Activated B cell treated with CpG ODN at 0.5 μM for 24 hours (primary cell): ENCODE measurements at regions not wholly inside any gene's neighbourhood (a gene's known extent, or its start where the extent isn't known, plus 50 kb on each side); places are given as distances from the start of the nearest gene placed in this dataset.

Experiments used
- ATAC-seq: fragments of 200-7000 bp; cut with Tn5 transposase; one replicate; pipeline ENCODE4 v1.10.0; 2021; ENCODE audit warnings: low read depth, mild to moderate bottlenecking, moderate library complexity
- CTCF ChIA-PET: fragments of 350-600 bp; sonication (Branson Sonifier 250); formaldehyde crosslinking; loops from one replicate; lab custom pipeline; 2021; ENCODE audit warnings: antibody characterized with exemption; lab: Charles Lee
- POLR2A ChIA-PET: fragments of 350-600 bp; sonication (Branson Sonifier 250); formaldehyde crosslinking; loops from one replicate; lab custom pipeline; 2021; ENCODE audit warnings: antibody characterized with exemption; lab: Charles Lee
- DNase-seq: peaks from one replicate; pipeline ENCODE4 v3.0.0; 2022
- H3K27ac Mint-ChIP-seq: one replicate; pipeline ENCODE4 v1.8.0; 2020; ENCODE audit warnings: mixed read lengths
- H3K27me3 Mint-ChIP-seq: one replicate; pipeline ENCODE4 v1.8.0; 2021; ENCODE audit warnings: mixed read lengths
- H3K36me3 Mint-ChIP-seq: one replicate; pipeline ENCODE4 v1.8.0; 2021; ENCODE audit warnings: low read depth, mixed read lengths
- H3K4me1 Mint-ChIP-seq: one replicate; pipeline ENCODE4 v1.8.0; 2021; ENCODE audit warnings: mixed read lengths
- H3K4me3 Mint-ChIP-seq: one replicate; pipeline ENCODE4 v1.8.0; 2020; ENCODE audit warnings: mild to moderate bottlenecking, mixed read lengths
- H3K9me3 Mint-ChIP-seq: one replicate; pipeline ENCODE4 v1.8.0; 2020; ENCODE audit warnings: mixed read lengths
- CTCF ChIP-seq: fragments of 200-600 bp; IDR thresholded peaks from one replicate; pipeline ENCODE4 v1.8.0; 2022; ENCODE audit warnings: antibody characterized with exemption, mild to moderate bottlenecking
- intact Hi-C: fragments of 100-400 bp; cut with micrococcal nuclease; formaldehyde crosslinking; loops from one replicate; pipeline ENCODE4 v1.15.1; 2024

GRCh38 chr5:24864244-24864643 is 219.5 kb upstream of the CDH10 start:
- no peaks in the 10 kb centered on the region for H3K9me3 Mint-ChIP-seq
- no peaks in the 10 kb centered on the region for H3K36me3 Mint-ChIP-seq
- intact Hi-C loops: no loop called here
- H3K4me3 Mint-ChIP-seq: no peak overlapping the region
- no peaks in the 10 kb centered on the region for H3K27me3 Mint-ChIP-seq
- DNase-seq (no peak), ATAC-seq (no peak)
- no peaks in the 10 kb centered on the region for H3K4me1 Mint-ChIP-seq
- TF ChIP-seq CTCF: no peak
- ChIA-PET CTCF (no interaction called here), POLR2A (no interaction called here)
- no peak overlapping the region for H3K27ac Mint-ChIP-seq

- Mint-ChIP-seq H3K36me3 (no peaks in the 10 kb centered on the region), H3K4me3 (no peak overlapping the region), H3K27me3 (no peaks in the 10 kb centered on the region), H3K27ac (no peak overlapping the region), H3K4me1 (no peaks in the 10 kb centered on the region), H3K9me3 (no peaks in the 10 kb centered on the region)
- DNase-seq: no peak
- ChIA-PET CTCF (no interaction called here), POLR2A (no interaction called here)
- no peak for ATAC-seq
- no peak for TF ChIP-seq CTCF
- intact Hi-C loops: no loop called here
Observed at GRCh38 chr5:24862117-24862516, 217.3 kb upstream of the CDH10 start.

- no peak for TF ChIP-seq CTCF
- H3K36me3 Mint-ChIP-seq: no peaks in the 10 kb centered on the region
- no peaks in the 10 kb centered on the region for H3K27me3 Mint-ChIP-seq
- ChIA-PET POLR2A (no interaction called here), CTCF (no interaction called here)
- intact Hi-C loops: no loop called here
- ATAC-seq (no peak), DNase-seq (no peak)
- no peak overlapping the region for H3K4me3 Mint-ChIP-seq
- no peaks in the 10 kb centered on the region for H3K4me1 Mint-ChIP-seq
- H3K9me3 Mint-ChIP-seq: peaks cover 3% of the 10 kb centered on the region
- no peak overlapping the region for H3K27ac Mint-ChIP-seq
Observed at GRCh38 chr5:24855485-24855884, 210.7 kb upstream of the CDH10 start.

GRCh38 chr5:24854850-24855249 is 210.1 kb upstream of the CDH10 start:
- Mint-ChIP-seq H3K27ac (no peak overlapping the region), H3K4me3 (no peak overlapping the region), H3K9me3 (peaks cover 3% of the 10 kb centered on the region), H3K36me3 (no peaks in the 10 kb centered on the region), H3K4me1 (no peaks in the 10 kb centered on the region), H3K27me3 (no peaks in the 10 kb centered on the region)
- POLR2A ChIA-PET: no interaction called here
- ATAC-seq (no peak), DNase-seq (no peak)
- TF ChIP-seq CTCF: no peak
- intact Hi-C loops: no loop called here
- CTCF ChIA-PET: no interaction called here

- Mint-ChIP-seq H3K9me3 (peaks cover 3% of the 10 kb centered on the region), H3K4me1 (no peaks in the 10 kb centered on the region), H3K4me3 (no peak overlapping the region), H3K27ac (no peak overlapping the region), H3K36me3 (no peaks in the 10 kb centered on the region), H3K27me3 (no peaks in the 10 kb centered on the region)
- TF ChIP-seq CTCF: no peak
- POLR2A ChIA-PET: no interaction called here
- no peak for ATAC-seq
- intact Hi-C loops: no loop called here
- CTCF ChIA-PET: no interaction called here
- DNase-seq: no peak
Observed at GRCh38 chr5:24854350-24854749, 209.6 kb upstream of the CDH10 start.
